ENCODE measurements at regions not wholly inside any gene's neighbourhood (a gene's known extent, or its start where the extent isn't known, plus 50 kb on each side); places are given as distances from the start of the nearest gene placed in this dataset.

- Mint-ChIP-seq H3K27ac (no peak overlapping the region), H3K4me1 (peaks cover under 1% of the 10 kb centered on the region), H3K36me3 (no peaks in the 10 kb centered on the region), H3K4me3 (no peak overlapping the region), H3K9me3 (no peaks in the 10 kb centered on the region), H3K27me3 (ENCODE audit: insufficient read depth, low read depth) (no peaks in the 10 kb centered on the region)
- Histone ChIP-seq H3K27ac (no peak overlapping the region), H3K79me2 (ENCODE audit: low read depth) (no peaks in the 10 kb centered on the region), H3K4me1 (no peaks in the 10 kb centered on the region), H4K20me1 (ENCODE audit: low read depth) (no peaks in the 10 kb centered on the region), H3K4me2 (no peak overlapping the region), H3K9me3 (ENCODE audit: low read depth) (no peaks in the 10 kb centered on the region), H3K9ac (no peak overlapping the region), H3K27me3 (peaks cover 14% of the 10 kb centered on the region), H3K4me3 (no peak overlapping the region), H3K36me3 (no peaks in the 10 kb centered on the region), H2AFZ (replicated peaks) (no peak overlapping the region), H3F3A (ENCODE audit: low read depth) (no peaks in the 10 kb centered on the region)
- TF ChIP-seq EZH2phosphoT487 (IDR thresholded peaks at IDR 0.05) (no peak), EZH2 (IDR thresholded peaks at IDR 0.05) (no peak)
- TF ChIP-seq, protein P1, sequence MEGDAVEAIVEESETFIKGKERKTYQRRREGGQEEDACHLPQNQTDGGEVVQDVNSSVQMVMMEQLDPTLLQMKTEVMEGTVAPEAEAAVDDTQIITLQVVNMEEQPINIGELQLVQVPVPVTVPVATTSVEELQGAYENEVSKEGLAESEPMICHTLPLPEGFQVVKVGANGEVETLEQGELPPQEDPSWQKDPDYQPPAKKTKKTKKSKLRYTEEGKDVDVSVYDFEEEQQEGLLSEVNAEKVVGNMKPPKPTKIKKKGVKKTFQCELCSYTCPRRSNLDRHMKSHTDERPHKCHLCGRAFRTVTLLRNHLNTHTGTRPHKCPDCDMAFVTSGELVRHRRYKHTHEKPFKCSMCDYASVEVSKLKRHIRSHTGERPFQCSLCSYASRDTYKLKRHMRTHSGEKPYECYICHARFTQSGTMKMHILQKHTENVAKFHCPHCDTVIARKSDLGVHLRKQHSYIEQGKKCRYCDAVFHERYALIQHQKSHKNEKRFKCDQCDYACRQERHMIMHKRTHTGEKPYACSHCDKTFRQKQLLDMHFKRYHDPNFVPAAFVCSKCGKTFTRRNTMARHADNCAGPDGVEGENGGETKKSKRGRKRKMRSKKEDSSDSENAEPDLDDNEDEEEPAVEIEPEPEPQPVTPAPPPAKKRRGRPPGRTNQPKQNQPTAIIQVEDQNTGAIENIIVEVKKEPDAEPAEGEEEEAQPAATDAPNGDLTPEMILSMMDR (IDR thresholded peaks at IDR 0.05): no peak
- no peak for DNase-seq (ENCODE audit: low spot score)
These were observed 125.9 kb upstream of the JAG1 start for GRCh38 chr20:10799735-10800134.

GRCh38 chr20:10800288-10800687, 126.5 kb upstream of the JAG1 start:
- no peak for DNase-seq (ENCODE audit: low spot score)
- Histone ChIP-seq H3K27me3 (peaks cover 8% of the 10 kb centered on the region), H3K79me2 (ENCODE audit: low read depth) (no peaks in the 10 kb centered on the region), H3K27ac (no peak overlapping the region), H3K36me3 (no peaks in the 10 kb centered on the region), H2AFZ (replicated peaks) (no peak overlapping the region), H3K4me3 (no peak overlapping the region), H4K20me1 (ENCODE audit: low read depth) (no peaks in the 10 kb centered on the region), H3K9me3 (ENCODE audit: low read depth) (no peaks in the 10 kb centered on the region), H3F3A (ENCODE audit: low read depth) (no peaks in the 10 kb centered on the region), H3K4me2 (no peak overlapping the region), H3K4me1 (no peaks in the 10 kb centered on the region), H3K9ac (no peak overlapping the region)
- no peaks in the 10 kb centered on the region for H3K36me3 Mint-ChIP-seq
- no peak overlapping the region for H3K27ac Mint-ChIP-seq
- no peaks in the 10 kb centered on the region for H3K27me3 Mint-ChIP-seq (ENCODE audit: insufficient read depth, low read depth)
- H3K4me1 Mint-ChIP-seq: no peaks in the 10 kb centered on the region
- TF ChIP-seq, protein P1 (IDR thresholded peaks at IDR 0.05): no peak
- TF ChIP-seq EZH2 (IDR thresholded peaks at IDR 0.05) (no peak), EZH2phosphoT487 (IDR thresholded peaks at IDR 0.05) (no peak)
- H3K9me3 Mint-ChIP-seq: no peaks in the 10 kb centered on the region
- H3K4me3 Mint-ChIP-seq: no peak overlapping the region

GRCh38 chr20:10802236-10802635, 128.4 kb upstream of the JAG1 start:
- H3K27ac Mint-ChIP-seq: no peak overlapping the region
- H3K4me3 ChIP-seq: no peak overlapping the region
- H3K27ac ChIP-seq: no peak overlapping the region
- H3K4me1 Mint-ChIP-seq: peaks cover 5% of the 10 kb centered on the region
- no peaks in the 10 kb centered on the region for H3K27me3 Mint-ChIP-seq (ENCODE audit: insufficient read depth, low read depth)
- no peaks in the 10 kb centered on the region for H3K36me3 Mint-ChIP-seq
- H3K4me1 ChIP-seq: peaks cover 13% of the 10 kb centered on the region
- H4K20me1 ChIP-seq (ENCODE audit: low read depth): no peaks in the 10 kb centered on the region
- H3K4me2 ChIP-seq: no peak overlapping the region
- H3K36me3 ChIP-seq: no peaks in the 10 kb centered on the region
- no peak overlapping the region for H3K9ac ChIP-seq
- no peak for DNase-seq (ENCODE audit: low spot score)
- TF ChIP-seq, protein P1 (IDR thresholded peaks at IDR 0.05): no peak
- TF ChIP-seq EZH2 (IDR thresholded peaks at IDR 0.05): no peak
- no peak for TF ChIP-seq EZH2phosphoT487 (IDR thresholded peaks at IDR 0.05)
- no peaks in the 10 kb centered on the region for H3K9me3 ChIP-seq (ENCODE audit: low read depth)
- no peaks in the 10 kb centered on the region for H3F3A ChIP-seq (ENCODE audit: low read depth)
- no peak overlapping the region for H3K4me3 Mint-ChIP-seq
- no peak overlapping the region for H2AFZ ChIP-seq (replicated peaks)
- no peaks in the 10 kb centered on the region for H3K27me3 ChIP-seq
- peaks cover 3% of the 10 kb centered on the region for H3K9me3 Mint-ChIP-seq
- H3K79me2 ChIP-seq (ENCODE audit: low read depth): no peaks in the 10 kb centered on the region
